Heart right ventricle (tissue), 16 donors: ENCODE measurements at regions not wholly inside any gene's neighbourhood (a gene's known extent, or its start where the extent isn't known, plus 50 kb on each side); places are given as distances from the start of the nearest gene placed in this dataset.

ENCODE experiments used
- ATAC-seq, 8 donors: fragments of 200-7000 bp; cut with Tn5 transposase; one replicate each; pipeline ENCODE4 v1.9.1; 2020; ENCODE audit warnings: mild to moderate bottlenecking in 8 of 8, moderate library complexity in 8 of 8, moderate number of reproducible peaks in 1 of 8
- DNase-seq, 2 donors: peaks; one replicate each; pipeline ENCODE4 v3.0.0-alpha.2; 2020
- H3K27ac ChIP-seq, 10 donors: fragments of 200-600 bp; sonication (generic) in 2 of 10; one replicate each; pipeline versions ENCODE4 v1.5.0 to v1.8.0; 2020 to 2022; ENCODE audit warnings: mild to moderate bottlenecking in 3 of 10
- H3K27me3 ChIP-seq, 7 donors: fragments of 200-600 bp; one replicate each; pipeline ENCODE4 v1.8.0; 2021 to 2022; ENCODE audit warnings: mild to moderate bottlenecking in 2 of 7
- H3K36me3 ChIP-seq, 9 donors: fragments of 200-600 bp; sonication (generic) in 1 of 9; one replicate each; pipeline versions ENCODE4 v1.5.0 to v1.8.0; 2020 to 2022; ENCODE audit warnings: mild to moderate bottlenecking in 2 of 9
- H3K4me1 ChIP-seq, 9 donors: fragments of 200-600 bp; sonication (generic) in 1 of 9; one replicate each; pipeline versions ENCODE4 v1.5.0 to v1.8.0; 2020 to 2022; ENCODE audit warnings: mild to moderate bottlenecking in 4 of 9
- H3K4me3 ChIP-seq, 10 donors: fragments of 200-600 bp; sonication (generic) in 2 of 10; one replicate each; pipeline versions ENCODE4 v1.5.0 to v1.8.0; 2020 to 2022; ENCODE audit warnings: mild to moderate bottlenecking in 7 of 10, moderate library complexity in 2 of 10
- H3K9me3 ChIP-seq, 11 donors: fragments of 200-600 bp in 10 of 11; sonication (generic) in 2 of 11; one replicate each; pipeline versions ENCODE4 v1.5.0 to v1.8.0; 2013 to 2022; ENCODE audit warnings: mild to moderate bottlenecking in 2 of 11, control low read depth in 1 of 11, moderate library complexity in 1 of 11
- WGBS, 2 donors: extraction: QIAGEN DNeasy Blood & Tissue Kit; methylation state at CpG; one replicate each; pipeline ENCODE4 v1.1.7; 2013; ENCODE audit warnings: inconsistent platforms in 1 of 2; 5-methylcytosine and 5-hydroxymethylcytosine counted together
- intact Hi-C, 10 donors: fragments of 100-400 bp; cut with DNase I; formaldehyde crosslinking; loops; one replicate each; pipeline versions ENCODE4 v1.11.1 to v1.14.2; 2022
- TF ChIP-seq, protein P1 (sequence below), 9 donors: fragments of 200-600 bp; sonication (generic) in 2 of 9; IDR thresholded peaks; one replicate each; pipeline versions ENCODE4 v1.5.0 to v1.8.0; 2021 to 2022; ENCODE audit warnings: antibody characterized with exemption in 9 of 9, mild to moderate bottlenecking in 5 of 9, moderate library complexity in 1 of 9
- donor health status: Arrhythmogenic right ventricular cardiomyopathy.
- donor health status: ischemic (EF 13 %, LVEDD 7.1; RV severe dilation, severe dysfunction).
- donor health status: healthy with polysubstance abuse.
- donor health status: DM: no; HTN: yes; CAD: no.
- donor health status: DM: no; HTN: no; CAD: no.
- donor health status: ischemic (EF 25% LVEDD 6.9; RV normal size, moderate dysfunction).
- donor health status: ischemic (EF 25% LVEDD 5.7; RV mildly dilated, moderate dysfunction).
- donor health status: healthy.
- donor health status: DM: yes; HTN: yes; CAD: no.
- donor health status: Ischemic cardiomyopathy.
- donor health status: ischemic (EF 35%, LVEDD 5.7; RV mildly dilated, moderate dysfunction).
- donor health status: nonischemic (EF 11% LVEDD 7.7; RV severe dilation, severe dysfunction).
- donor health status: DM: yes; HTN: yes; CAD: no.
- donor health status: PGD.
- donor health status: ischemic (EF 29% LVEDD 5.4; RV normal size, mild dysfunction).
- donor health status: nonischemic (EF 23%, LVEDD 6.1; RV moderate dilation, normal function).

DNA sequence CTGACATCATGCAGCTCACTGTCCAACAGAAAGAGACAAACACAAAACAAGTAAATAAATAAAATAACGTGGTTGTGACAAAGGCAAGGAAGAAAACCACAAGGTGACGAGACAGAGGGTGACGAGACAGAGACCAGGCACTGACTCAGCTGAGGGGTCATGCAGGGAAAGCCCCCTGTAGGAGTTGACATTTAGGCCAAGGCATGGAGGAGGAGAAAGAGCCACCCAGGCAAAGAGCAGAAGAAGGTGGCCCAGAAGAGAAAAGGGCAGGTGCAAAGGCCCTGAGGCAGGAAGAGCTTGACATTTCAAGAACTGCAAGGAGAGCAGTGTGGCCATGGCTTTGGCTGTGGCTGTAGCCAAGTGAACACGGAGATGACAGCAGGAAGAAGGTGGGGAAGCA is 65.1 kb upstream of the ID3 start:
- DNase-seq (no peak), ATAC-seq (no peak)
- TF ChIP-seq, protein P1, sequence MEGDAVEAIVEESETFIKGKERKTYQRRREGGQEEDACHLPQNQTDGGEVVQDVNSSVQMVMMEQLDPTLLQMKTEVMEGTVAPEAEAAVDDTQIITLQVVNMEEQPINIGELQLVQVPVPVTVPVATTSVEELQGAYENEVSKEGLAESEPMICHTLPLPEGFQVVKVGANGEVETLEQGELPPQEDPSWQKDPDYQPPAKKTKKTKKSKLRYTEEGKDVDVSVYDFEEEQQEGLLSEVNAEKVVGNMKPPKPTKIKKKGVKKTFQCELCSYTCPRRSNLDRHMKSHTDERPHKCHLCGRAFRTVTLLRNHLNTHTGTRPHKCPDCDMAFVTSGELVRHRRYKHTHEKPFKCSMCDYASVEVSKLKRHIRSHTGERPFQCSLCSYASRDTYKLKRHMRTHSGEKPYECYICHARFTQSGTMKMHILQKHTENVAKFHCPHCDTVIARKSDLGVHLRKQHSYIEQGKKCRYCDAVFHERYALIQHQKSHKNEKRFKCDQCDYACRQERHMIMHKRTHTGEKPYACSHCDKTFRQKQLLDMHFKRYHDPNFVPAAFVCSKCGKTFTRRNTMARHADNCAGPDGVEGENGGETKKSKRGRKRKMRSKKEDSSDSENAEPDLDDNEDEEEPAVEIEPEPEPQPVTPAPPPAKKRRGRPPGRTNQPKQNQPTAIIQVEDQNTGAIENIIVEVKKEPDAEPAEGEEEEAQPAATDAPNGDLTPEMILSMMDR (IDR thresholded peaks at IDR 0.05): no peak
- Histone ChIP-seq H3K36me3 (no peaks in the 10 kb centered on the region), H3K27ac (no peak overlapping the region), H3K4me3 (no peak overlapping the region), H3K27me3 (peaks cover 0 to 19% (median 0%) of the 10 kb centered on the region in 7 donors), H3K4me1 (peaks cover 0 to 5% (median 3%) of the 10 kb centered on the region in 9 donors), H3K9me3 (no peaks in the 10 kb centered on the region)
- WGBS, 2 donors: 79 to 81% methylated on average over 4 of the region's 4 CpGs
- intact Hi-C loops: no loop called here

GRCh38 chr1:23622284-23622683 is 63.0 kb upstream of the ID3 start:
- no peak for ATAC-seq
- Histone ChIP-seq H3K27ac (no peak overlapping the region), H3K4me1 (peaks cover 0 to 9% (median 3%) of the 10 kb centered on the region in 9 donors), H3K27me3 (peaks cover 0 to 33% (median 6%) of the 10 kb centered on the region in 7 donors), H3K4me3 (no peak overlapping the region), H3K36me3 (no peaks in the 10 kb centered on the region), H3K9me3 (no peaks in the 10 kb centered on the region)
- WGBS, 2 donors: 97 to 98% methylated on average over 4 of the region's 4 CpGs
- TF ChIP-seq, protein P1 (IDR thresholded peaks at IDR 0.05): no peak
- no peak for DNase-seq
- intact Hi-C loops: no loop called here

- H3K27me3 ChIP-seq: peaks cover 0 to 33% (median 6%) of the 10 kb centered on the region in 7 donors
- TF ChIP-seq, protein P1 (IDR thresholded peaks at IDR 0.05): no peak
- WGBS, 2 donors: 93 to 96% methylated on average over 5 of the region's 5 CpGs
- H3K27ac ChIP-seq: peak overlapping the region in 1 of 10 donors; percentile 50
- H3K36me3 ChIP-seq: no peaks in the 10 kb centered on the region
- DNase-seq: no peak
- no peak overlapping the region for H3K4me3 ChIP-seq
- intact Hi-C loops: no loop called here
- no peak for ATAC-seq
- no peaks in the 10 kb centered on the region for H3K9me3 ChIP-seq
- peaks cover 0 to 9% (median 3%) of the 10 kb centered on the region in 9 donors for H3K4me1 ChIP-seq
Measured at GRCh38 chr1:23620605-23621004, 61.3 kb upstream of the ID3 start.

- no peaks in the 10 kb centered on the region for H3K36me3 ChIP-seq
- H3K4me3 ChIP-seq: peak overlapping the region in 9 of 10 donors; percentile 9 to 46 (median 38)
- intact Hi-C loops: no loop called here
- ATAC-seq (peak in 7 of 8 donors; percentile 29 to 63 (median 42)), DNase-seq (peak; percentile 17 to 37)
- TF ChIP-seq, protein P1 (IDR thresholded peaks at IDR 0.05): no peak
- WGBS, 2 donors: 10% methylated on average over 45 to 58 of the region's 58 CpGs
- H3K27ac ChIP-seq: peak overlapping the region in 1 of 10 donors; percentile 50
- no peaks in the 10 kb centered on the region for H3K9me3 ChIP-seq
- H3K27me3 ChIP-seq: peaks cover 0 to 33% (median 6%) of the 10 kb centered on the region in 7 donors
- H3K4me1 ChIP-seq: peaks cover 0 to 9% (median 3%) of the 10 kb centered on the region in 9 donors
Measured at GRCh38 chr1:23619299-23620188, 60.2 kb upstream of the ID3 start.
